NCI-H1436 treated with DMSO at 0.1 percent for 48 hours (cell line): ENCODE measurements at regions not wholly inside any gene's neighbourhood (a gene's known extent, or its start where the extent isn't known, plus 50 kb on each side); places are given as distances from the start of the nearest gene placed in this dataset.

Experiments
- DNase-seq: peaks from one replicate; lab custom pipeline; 2025; lab: John Stamatoyannopoulos, UW

- DNase-seq: no peak
Measured at GRCh38 chr22:27386186-27386585, 415.4 kb downstream of the MN1 start.

- no peak for DNase-seq
Measured at GRCh38 chr22:27387561-27387960, 414.0 kb downstream of the MN1 start.

DNA sequence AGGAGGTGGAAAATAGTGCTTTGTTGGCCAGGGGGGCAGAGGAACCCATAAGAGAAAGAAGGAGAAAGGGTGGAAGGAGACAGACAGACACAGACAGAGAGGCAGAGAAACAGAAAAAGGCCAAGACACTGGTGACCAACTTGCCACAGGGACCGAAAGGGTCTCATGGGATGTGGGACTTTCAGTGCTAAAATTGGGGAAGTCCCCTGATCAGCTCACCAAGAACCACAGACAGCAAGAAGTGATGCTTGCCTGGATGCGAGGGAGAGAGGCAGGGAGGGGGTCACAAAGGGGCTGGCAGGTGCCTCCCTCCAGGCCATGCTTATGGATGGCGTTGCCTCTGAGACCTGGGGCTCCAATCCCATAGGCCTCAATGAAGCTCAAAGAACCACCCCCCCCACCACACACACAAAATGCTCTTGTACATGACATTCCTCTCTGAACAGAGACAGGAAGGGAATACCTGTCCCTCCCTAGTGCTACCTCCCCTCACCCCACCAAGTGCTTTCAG is 413.4 kb downstream of the MN1 start:
- DNase-seq: no peak

DNA sequence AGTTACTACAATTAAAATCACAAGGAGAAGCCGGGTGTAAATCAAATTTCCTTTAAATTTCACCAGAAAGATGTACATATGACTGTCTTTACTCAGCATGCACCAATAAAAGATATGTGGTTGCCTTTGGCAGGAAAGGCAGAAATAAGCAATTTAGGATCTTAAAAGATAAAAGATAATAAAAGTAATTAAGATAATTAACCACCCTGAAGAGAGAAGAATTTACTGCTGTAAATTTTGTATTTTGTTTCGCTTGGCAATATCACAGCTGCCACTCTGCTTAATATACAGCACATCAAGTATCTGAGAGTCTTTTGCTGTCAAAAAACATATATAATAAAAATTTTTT is 411.9 kb downstream of the MN1 start:
- no peak for DNase-seq

DNA sequence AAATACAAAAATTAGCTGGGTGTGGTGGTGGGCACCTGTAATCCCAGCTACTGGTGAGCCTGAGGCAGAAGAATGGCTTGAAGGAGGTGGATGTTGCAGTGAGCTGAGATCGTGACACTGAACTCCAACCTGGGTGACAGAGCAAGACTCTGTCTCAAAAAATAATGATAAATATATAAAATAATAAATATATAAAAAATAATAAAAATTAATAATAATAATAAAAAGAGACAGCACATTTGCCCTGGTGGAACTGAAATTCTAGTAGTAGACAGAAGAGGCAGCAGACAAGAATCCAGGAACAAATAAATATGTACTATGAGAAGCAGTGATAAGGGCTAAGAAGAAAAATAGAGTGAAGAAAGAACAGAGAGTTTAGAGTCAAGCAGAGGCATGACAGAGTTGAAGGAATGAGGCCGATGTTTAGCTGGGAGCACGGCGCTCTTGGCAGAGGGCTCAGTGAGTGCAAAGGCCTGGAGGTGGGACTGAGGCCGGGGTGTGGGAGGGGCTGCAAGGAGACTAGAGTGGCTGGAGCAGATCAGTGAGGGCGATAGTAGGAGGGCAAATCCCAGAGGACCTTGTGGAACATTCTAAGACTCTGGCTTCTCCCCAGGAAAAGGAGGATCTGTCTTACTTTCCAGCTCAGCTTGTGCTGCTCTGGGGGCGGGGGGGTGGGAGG is 410.3 kb downstream of the MN1 start:
- no peak for DNase-seq

GRCh38 chr22:27393371-27393770 is 408.2 kb downstream of the MN1 start:
- DNase-seq: no peak

DNA sequence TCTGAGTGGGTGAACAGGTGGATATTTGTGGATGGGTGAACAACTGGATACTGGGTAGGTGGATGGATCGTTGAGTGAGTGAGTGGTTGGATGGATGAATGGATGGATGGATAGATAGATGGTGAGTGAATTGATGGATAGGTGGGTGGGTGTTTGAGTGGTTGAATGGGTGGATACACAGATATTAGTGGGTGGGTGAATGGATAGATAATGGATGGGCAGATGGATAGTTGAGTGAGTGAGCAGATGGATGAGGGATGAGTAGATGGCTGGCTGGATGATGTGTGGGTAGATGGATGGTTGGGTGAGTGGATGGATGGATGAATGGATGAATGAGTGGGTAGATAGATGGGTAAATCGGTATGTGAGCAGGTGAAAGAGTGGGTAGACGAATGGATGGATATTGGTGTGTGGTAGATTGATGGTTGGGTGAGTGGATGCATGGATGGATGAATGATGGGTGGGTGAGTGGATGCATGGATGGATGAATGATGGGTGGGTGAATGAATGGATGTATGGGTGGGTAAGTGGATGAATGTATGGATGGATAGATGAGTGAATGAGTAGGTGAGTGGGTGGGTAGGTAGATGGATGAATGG is 406.7 kb downstream of the MN1 start:
- no peak for DNase-seq

DNA sequence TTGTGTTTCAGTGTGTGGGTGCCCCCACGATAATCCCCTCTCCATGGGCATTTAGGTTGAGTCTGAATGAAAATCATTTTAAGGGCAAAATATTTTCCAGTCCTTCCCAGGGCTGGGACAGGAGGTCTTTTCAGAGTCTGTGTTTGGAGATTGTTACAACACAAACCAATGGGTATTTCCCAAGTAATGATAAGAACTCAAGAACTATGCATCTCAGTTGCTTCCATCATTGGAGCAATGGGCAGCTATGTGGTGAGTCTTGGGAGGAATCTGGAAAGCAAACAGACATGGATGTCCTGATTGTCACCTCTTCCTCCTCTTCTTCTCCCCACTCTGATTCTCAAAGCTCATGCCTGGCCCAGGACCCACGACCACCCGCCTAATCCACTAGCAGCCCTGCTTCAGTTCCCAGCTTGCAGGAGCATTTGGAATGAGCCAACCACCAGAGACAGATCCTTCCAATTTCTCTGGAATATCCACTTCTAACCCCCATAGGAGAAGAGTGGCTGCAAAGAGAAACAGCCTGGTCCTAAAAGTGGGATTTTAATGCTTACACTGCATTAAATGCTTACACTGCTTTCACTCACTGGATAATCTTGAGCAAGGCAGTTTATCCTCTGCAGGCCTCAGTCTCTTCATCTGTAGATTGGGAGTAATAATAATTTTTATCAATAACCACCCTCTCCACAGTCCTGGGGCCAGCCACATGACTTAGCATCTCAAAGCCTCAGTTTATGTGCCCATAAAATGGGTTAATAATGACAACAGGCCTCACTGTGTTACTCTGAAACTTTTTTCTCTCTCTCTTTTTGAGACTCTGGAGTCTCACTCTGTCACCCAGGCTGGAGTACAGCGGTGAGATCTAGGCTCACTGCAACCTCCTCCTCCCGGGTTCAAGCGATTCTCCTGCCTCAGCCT is 404.3 kb downstream of the MN1 start:
- DNase-seq: no peak

DNA sequence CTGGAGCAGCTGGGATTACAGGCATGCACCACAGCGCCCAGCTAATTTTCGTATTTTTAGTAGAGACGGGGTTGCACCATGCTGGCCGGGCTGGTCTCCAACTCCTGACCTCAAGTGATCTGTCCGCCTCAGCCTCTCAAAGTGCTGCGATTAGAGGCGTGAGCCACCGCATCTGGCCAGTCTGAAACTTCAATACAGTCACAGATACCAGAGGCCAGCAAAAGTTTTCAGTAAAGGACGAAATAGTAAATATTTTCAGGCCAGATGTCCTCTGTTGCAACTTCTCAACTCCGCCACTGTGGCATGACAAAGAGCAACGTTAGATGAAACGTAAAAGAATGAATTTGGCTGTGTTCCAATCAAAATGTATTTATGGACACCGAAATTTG is 403.6 kb downstream of the MN1 start:
- DNase-seq: no peak

- no peak for DNase-seq
Measured at GRCh38 chr22:27399161-27399560, 402.4 kb downstream of the MN1 start.

DNA sequence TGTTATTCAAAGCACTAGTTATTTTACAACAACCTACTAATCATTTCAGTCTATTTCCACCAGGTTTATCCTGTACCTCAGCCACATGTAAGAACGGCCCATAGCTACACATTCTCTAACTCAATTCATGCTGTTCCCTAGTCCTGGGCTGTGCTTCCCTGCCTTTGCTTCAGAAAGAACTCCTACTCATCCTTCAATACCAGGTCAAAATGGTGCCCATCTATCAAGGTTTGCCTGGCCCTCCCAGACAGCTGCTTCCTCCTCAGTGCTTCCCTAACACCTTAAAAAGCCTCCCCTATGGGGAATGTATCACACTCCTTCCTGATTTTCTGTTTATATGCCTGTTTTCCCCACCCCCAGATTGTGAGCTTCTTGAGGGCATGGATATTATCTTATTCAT is 400.7 kb downstream of the MN1 start:
- no peak for DNase-seq

DNA sequence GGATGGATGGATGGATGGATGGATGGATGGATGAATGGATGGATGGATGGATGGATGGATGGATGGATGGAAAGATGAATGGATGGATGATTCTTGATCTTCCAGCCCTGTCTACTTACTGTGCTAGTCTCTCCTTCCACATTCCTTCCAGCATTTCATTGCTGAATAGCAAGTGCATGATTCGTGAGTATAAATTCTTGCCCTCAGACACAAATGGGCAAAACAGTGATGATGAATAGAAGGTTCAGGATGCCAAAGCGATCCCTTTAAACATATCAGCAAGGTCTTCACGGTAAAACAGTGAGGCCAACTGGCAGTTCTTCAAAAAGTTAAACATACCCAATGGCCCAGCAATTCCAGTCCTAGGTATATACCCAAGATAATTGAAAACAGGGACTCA is 400.2 kb downstream of the MN1 start:
- no peak for DNase-seq

DNA sequence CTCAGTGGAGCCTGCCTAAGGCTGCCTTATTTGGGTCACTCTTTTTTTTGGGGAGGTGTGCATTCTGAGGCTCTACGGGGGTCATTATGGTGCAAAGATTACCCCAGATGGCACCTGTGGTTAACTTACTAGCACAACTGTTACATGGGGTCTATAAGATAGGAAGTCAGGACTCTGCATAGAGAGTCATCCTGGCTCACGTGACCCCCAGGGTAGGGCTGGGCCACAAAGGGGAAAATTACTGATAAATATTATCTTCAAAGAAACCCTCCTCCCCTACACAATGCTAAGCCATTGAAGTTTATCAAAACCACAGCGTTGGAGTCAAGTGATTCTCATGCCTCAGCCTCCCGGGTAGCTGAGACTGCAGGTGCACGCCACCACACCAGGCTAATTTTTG is 397.1 kb downstream of the MN1 start:
- no peak for DNase-seq

GRCh38 chr22:27405672-27406388 is 395.7 kb downstream of the MN1 start:
- DNase-seq: no peak

- no peak for DNase-seq
Measured at GRCh38 chr22:27406389-27406861, 395.1 kb downstream of the MN1 start.

DNA sequence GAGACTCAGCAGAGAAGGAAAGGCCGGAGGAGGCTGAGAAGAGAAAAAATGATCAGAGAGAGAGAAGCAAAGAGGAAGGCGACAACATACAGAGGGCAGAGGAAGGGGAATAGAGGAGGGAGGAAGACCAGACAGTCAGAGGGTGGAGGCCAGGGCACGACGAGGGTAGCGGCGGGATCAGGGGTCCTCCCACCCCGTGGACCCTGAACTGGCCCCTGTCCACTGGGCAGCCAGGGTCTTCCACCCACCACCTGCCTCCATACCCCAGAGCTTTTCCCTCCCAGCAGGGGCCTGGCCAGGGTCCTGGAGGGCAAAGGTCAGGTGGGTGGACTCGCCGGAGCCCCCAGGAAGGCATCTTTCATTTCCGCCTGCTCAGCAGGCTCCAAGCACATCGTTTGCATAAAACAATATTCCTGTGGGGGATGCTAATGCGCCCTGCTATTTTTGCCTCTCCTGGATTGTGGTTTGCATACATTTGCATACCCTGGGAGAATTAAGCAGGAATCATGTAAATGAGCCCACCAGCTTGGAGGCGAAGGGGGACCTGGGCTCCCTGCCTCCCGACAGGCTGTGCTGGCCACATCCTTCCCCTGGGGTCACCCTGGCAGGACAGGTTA is 394.1 kb downstream of the MN1 start:
- no peak for DNase-seq

GRCh38 chr22:27408068-27408467 is 393.5 kb downstream of the MN1 start:
- DNase-seq: no peak

GRCh38 chr22:27409299-27409698 is 392.3 kb downstream of the MN1 start:
- DNase-seq: no peak

- DNase-seq: no peak
Measured at GRCh38 chr22:27412866-27413445, 388.6 kb downstream of the MN1 start.

- DNase-seq: no peak
Measured at GRCh38 chr22:27413702-27414101, 387.9 kb downstream of the MN1 start.
